ENCODE measurements at regions not wholly inside any gene's neighbourhood (a gene's known extent, or its start where the extent isn't known, plus 50 kb on each side); places are given as distances from the start of the nearest gene placed in this dataset.
"Not testable (repeated sequence)": the region's sequence is repeated elsewhere in the genome, so short reads cannot be mapped to it uniquely, and the experiment has no call there.

DNA sequence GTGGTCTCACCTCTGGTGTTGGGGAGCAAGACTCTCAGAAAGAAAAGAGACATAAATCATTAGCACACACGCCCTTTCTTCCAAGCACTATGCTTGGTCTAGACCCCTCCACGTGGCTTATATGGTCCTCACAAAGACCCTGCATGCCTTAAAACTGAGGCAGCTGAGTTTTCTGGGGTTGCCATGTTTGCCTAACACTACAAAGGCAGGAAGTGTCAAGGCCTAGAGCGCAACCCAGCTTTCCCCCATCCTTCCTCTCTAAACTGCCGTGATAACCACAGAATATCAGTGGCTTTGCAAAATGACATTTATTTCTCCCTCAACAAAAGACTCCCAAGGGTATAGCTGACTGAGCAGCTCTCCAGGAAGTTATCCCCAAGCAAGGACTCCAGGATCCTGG is 146.5 kb upstream of the TOP1 start:
- H3K4me1 ChIP-seq (ENCODE audit: insufficient read depth, low read length): peaks cover 21% of the 10 kb centered on the region
- intact Hi-C loops (cut with micrococcal nuclease): no loop called here
- CTCF ChIA-PET (ENCODE audit: partially characterized antibody): interaction anchor here (0.7 kb wide), 1 partner anchor 8 kb away, joined by 3 read pairs; no protein-coding TSS in a partner anchor
- H3K27me3 ChIP-seq (ENCODE audit: insufficient read depth, low read length): no peaks in the 10 kb centered on the region
- DNase-seq: peak in 3 of 5 donors; percentile 1 to 15 (median 13)
- POLR2A ChIA-PET (ENCODE audit: partially characterized antibody): no interaction called here
- Mint-ChIP-seq H3K4me1 (peaks cover 20 to 37% (median 25%) of the 10 kb centered on the region in 4 donors), H3K4me3 (peak overlapping the region; percentile 35 to 80 (median 72)), H3K36me3 (peaks cover 3 to 9% of the 10 kb centered on the region in 2 donors), H3K9me3 (peaks cover 0 to 22% (median 8%) of the 10 kb centered on the region in 8 donors), H3K27me3 (no peaks in the 10 kb centered on the region), H3K27ac (peak overlapping the region in 6 of 7 donors; percentile 5 to 79 (median 64))
- H3K9me3 ChIP-seq (ENCODE audit: control insufficient read depth in 1 of 2, low read length in 2 of 2): no peaks in the 10 kb centered on the region
- no peak overlapping the region for H3K27ac ChIP-seq (ENCODE audit: low read depth, low read length)
- H3K36me3 ChIP-seq (ENCODE audit: insufficient read depth, low read length): no peaks in the 10 kb centered on the region
- no peak overlapping the region for H3K4me3 ChIP-seq (ENCODE audit: low read length in 2 of 2)

DNA sequence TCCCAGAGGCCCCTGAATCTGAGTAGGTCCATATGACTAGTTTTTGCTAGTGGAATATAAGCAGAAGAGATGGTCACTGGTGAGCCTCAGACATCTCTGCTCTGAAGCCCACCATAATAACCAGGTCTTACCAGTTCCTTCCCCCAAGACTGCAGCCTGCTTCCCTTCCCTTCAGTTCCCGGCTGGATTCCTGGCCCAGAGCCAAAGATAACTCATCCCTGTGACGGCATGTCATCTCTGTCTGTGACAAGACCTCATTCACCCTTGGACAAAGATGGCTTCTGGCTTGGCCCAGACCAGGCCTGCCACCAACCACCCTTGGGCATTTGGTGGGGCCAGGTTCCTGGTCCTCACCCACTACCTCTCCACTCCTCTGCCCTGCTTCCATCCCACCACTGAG is 145.5 kb upstream of the TOP1 start:
- Mint-ChIP-seq H3K4me1 (peaks cover 20 to 37% (median 25%) of the 10 kb centered on the region in 4 donors), H3K27ac (peak overlapping the region in 1 of 7 donors; percentile 39), H3K27me3 (no peaks in the 10 kb centered on the region), H3K9me3 (peaks cover 0 to 19% (median 8%) of the 10 kb centered on the region in 8 donors), H3K36me3 (peaks cover 3 to 4% of the 10 kb centered on the region in 2 donors), H3K4me3 (peak overlapping the region in 3 of 8 donors; percentile 39 to 45 (median 41))
- no peak for DNase-seq
- Histone ChIP-seq H3K36me3 (ENCODE audit: insufficient read depth, low read length) (no peaks in the 10 kb centered on the region), H3K27me3 (ENCODE audit: insufficient read depth, low read length) (no peaks in the 10 kb centered on the region), H3K27ac (ENCODE audit: low read depth, low read length) (no peak overlapping the region), H3K4me3 (ENCODE audit: low read length in 2 of 2) (no peak overlapping the region), H3K9me3 (ENCODE audit: control insufficient read depth in 1 of 2, low read length in 2 of 2) (no peaks in the 10 kb centered on the region), H3K4me1 (ENCODE audit: insufficient read depth, low read length) (peaks cover 21% of the 10 kb centered on the region)
- POLR2A ChIA-PET (ENCODE audit: partially characterized antibody): no interaction called here
- intact Hi-C loops (cut with micrococcal nuclease): no loop called here
- CTCF ChIA-PET (ENCODE audit: partially characterized antibody): no interaction called here

DNA sequence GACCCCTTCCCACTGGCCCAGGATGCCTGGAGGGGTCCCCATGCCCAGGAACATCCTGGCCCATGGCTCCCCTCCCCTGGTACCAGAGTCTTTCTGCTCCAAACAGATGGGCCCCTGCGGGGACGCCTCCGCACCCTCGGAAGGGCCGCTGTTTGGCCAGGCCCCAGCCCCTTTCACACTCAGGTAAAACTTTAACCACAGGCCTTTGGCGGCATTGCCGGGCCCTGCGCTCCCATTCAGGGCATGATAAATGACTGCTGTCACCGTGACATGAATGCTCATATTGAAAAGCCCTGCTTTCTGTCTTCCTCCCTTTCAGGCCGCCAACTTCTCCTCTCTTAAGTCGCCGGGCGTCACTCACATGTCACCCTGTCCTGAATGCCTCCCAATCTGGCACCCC is 141.5 kb upstream of the TOP1 start:
- H3K4me3 ChIP-seq (ENCODE audit: low read length in 2 of 2): no peak overlapping the region
- no peak overlapping the region for H3K4me3 Mint-ChIP-seq
- no peaks in the 10 kb centered on the region for H3K9me3 Mint-ChIP-seq
- intact Hi-C loops (cut with micrococcal nuclease): no loop called here
- no peak overlapping the region for H3K27ac ChIP-seq (ENCODE audit: low read depth, low read length)
- peaks cover 12 to 21% (median 16%) of the 10 kb centered on the region in 4 donors for H3K4me1 Mint-ChIP-seq
- no peak for DNase-seq
- H3K27ac Mint-ChIP-seq: no peak overlapping the region
- H3K36me3 Mint-ChIP-seq: peaks cover 0 to under 1% of the 10 kb centered on the region in 2 donors
- CTCF ChIA-PET (ENCODE audit: partially characterized antibody): no interaction called here
- no peaks in the 10 kb centered on the region for H3K9me3 ChIP-seq (ENCODE audit: control insufficient read depth in 1 of 2, low read length in 2 of 2)
- no peaks in the 10 kb centered on the region for H3K36me3 ChIP-seq (ENCODE audit: insufficient read depth, low read length)
- peaks cover 11% of the 10 kb centered on the region for H3K4me1 ChIP-seq (ENCODE audit: insufficient read depth, low read length)
- H3K27me3 Mint-ChIP-seq: no peaks in the 10 kb centered on the region
- H3K27me3 ChIP-seq (ENCODE audit: insufficient read depth, low read length): no peaks in the 10 kb centered on the region
- POLR2A ChIA-PET (ENCODE audit: partially characterized antibody): no interaction called here

DNA sequence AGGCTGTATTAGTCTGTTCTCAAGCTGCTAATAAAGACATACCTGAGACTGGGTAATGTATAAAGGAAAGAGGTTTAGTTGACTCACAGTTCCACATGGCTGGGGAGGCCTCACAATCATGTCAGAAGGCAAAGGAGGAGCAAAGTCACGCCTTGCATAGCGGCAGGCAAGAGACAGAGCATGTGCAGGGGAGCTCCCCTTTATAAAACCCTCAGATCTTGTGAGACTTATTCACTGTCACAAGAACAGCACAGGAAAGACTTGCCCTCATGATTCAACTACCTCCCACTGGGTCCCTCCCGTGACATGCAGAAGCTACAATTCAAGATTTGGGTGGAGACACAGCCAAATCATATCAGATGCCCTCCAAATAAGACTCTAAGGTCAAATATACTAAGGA is 139.4 kb upstream of the TOP1 start:
- H3K27ac Mint-ChIP-seq; H3K4me1 ChIP-seq (ENCODE audit: insufficient read depth, low read length); H3K4me3 Mint-ChIP-seq; H3K36me3 Mint-ChIP-seq; H3K9me3 Mint-ChIP-seq; DNase-seq; CTCF ChIA-PET (ENCODE audit: partially characterized antibody); H3K4me3 ChIP-seq (ENCODE audit: low read length in 2 of 2); H3K27me3 Mint-ChIP-seq; POLR2A ChIA-PET (ENCODE audit: partially characterized antibody); H3K36me3 ChIP-seq (ENCODE audit: insufficient read depth, low read length); H3K4me1 Mint-ChIP-seq; H3K27ac ChIP-seq (ENCODE audit: low read depth, low read length); intact Hi-C loops (cut with micrococcal nuclease); H3K27me3 ChIP-seq (ENCODE audit: insufficient read depth, low read length); H3K9me3 ChIP-seq (ENCODE audit: control insufficient read depth in 1 of 2, low read length in 2 of 2): not testable (repeated sequence)

DNA sequence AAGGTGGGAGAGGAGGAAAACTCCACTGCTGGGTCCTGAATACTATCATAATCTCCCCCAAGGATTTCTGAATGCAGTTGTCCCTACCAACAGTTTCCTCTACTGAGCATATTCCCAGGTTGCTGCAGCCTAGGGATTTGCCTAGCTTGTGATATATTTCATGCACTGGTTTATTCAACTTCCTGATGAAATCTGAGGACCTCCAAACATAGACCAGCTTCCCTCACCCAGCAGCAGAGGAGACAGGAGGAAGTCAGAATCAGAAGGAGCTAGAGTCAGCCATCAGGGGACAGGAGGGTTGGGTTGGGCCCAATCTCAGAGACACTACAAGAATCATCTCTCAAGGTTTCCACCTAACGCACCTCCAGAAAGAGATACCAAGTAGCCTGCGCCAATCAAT is 138.4 kb upstream of the TOP1 start:
- peaks cover 0 to 2% of the 10 kb centered on the region in 2 donors for H3K27me3 Mint-ChIP-seq
- Histone ChIP-seq H3K27ac (ENCODE audit: low read depth, low read length) (no peak overlapping the region), H3K4me3 (ENCODE audit: low read length in 2 of 2) (no peak overlapping the region), H3K36me3 (ENCODE audit: insufficient read depth, low read length) (no peaks in the 10 kb centered on the region), H3K9me3 (ENCODE audit: control insufficient read depth in 1 of 2, low read length in 2 of 2) (no peaks in the 10 kb centered on the region), H3K4me1 (ENCODE audit: insufficient read depth, low read length) (no peaks in the 10 kb centered on the region), H3K27me3 (ENCODE audit: insufficient read depth, low read length) (no peaks in the 10 kb centered on the region)
- no peak overlapping the region for H3K4me3 Mint-ChIP-seq
- H3K4me1 Mint-ChIP-seq: peaks cover 0 to 4% (median 2%) of the 10 kb centered on the region in 4 donors
- DNase-seq: no peak
- POLR2A ChIA-PET (ENCODE audit: partially characterized antibody): no interaction called here
- CTCF ChIA-PET (ENCODE audit: partially characterized antibody): interaction anchor here (0.9 kb wide), 1 partner anchor 10 kb away, joined by 3 read pairs; no protein-coding TSS in a partner anchor
- intact Hi-C loops (cut with micrococcal nuclease): no loop called here
- H3K27ac Mint-ChIP-seq: no peak overlapping the region
- H3K9me3 Mint-ChIP-seq: no peaks in the 10 kb centered on the region
- H3K36me3 Mint-ChIP-seq: no peaks in the 10 kb centered on the region

DNA sequence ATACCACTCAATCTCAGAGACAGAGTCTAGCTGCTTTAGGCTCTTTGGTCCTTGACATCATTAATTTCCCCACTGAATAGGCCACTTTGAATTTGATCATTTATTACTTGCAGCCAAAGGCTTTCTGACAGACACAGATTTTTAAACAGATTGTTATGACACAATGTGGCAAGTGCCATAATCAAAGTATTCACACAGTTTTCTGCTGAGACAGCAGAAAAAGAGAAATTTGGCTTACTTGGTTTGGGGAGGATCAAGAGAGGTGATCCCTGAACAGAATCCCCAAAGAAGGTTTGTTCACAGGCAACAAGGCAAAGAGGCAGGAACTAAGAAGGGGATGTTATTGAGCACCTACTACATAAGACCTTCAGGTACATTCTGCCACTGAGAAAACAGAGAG is 138.0 kb upstream of the TOP1 start:
- no peaks in the 10 kb centered on the region for H3K36me3 Mint-ChIP-seq
- no peaks in the 10 kb centered on the region for H3K27me3 ChIP-seq (ENCODE audit: insufficient read depth, low read length)
- H3K27ac ChIP-seq (ENCODE audit: low read depth, low read length): no peak overlapping the region
- ChIA-PET CTCF (ENCODE audit: partially characterized antibody) (interaction anchor here (0.9 kb wide), 1 partner anchor 11 kb away, joined by 3 read pairs; no protein-coding TSS in a partner anchor), POLR2A (ENCODE audit: partially characterized antibody) (no interaction called here)
- no peak overlapping the region for H3K4me3 Mint-ChIP-seq
- peaks cover 0 to 2% of the 10 kb centered on the region in 2 donors for H3K27me3 Mint-ChIP-seq
- no peak overlapping the region for H3K27ac Mint-ChIP-seq
- intact Hi-C loops (cut with micrococcal nuclease): no loop called here
- no peaks in the 10 kb centered on the region for H3K9me3 Mint-ChIP-seq
- no peak for DNase-seq
- no peaks in the 10 kb centered on the region for H3K4me1 ChIP-seq (ENCODE audit: insufficient read depth, low read length)
- no peaks in the 10 kb centered on the region for H3K9me3 ChIP-seq (ENCODE audit: control insufficient read depth in 1 of 2, low read length in 2 of 2)
- no peak overlapping the region for H3K4me3 ChIP-seq (ENCODE audit: low read length in 2 of 2)
- no peaks in the 10 kb centered on the region for H3K36me3 ChIP-seq (ENCODE audit: insufficient read depth, low read length)
- peaks cover 0 to 1% (median under 1%) of the 10 kb centered on the region in 4 donors for H3K4me1 Mint-ChIP-seq

DNA sequence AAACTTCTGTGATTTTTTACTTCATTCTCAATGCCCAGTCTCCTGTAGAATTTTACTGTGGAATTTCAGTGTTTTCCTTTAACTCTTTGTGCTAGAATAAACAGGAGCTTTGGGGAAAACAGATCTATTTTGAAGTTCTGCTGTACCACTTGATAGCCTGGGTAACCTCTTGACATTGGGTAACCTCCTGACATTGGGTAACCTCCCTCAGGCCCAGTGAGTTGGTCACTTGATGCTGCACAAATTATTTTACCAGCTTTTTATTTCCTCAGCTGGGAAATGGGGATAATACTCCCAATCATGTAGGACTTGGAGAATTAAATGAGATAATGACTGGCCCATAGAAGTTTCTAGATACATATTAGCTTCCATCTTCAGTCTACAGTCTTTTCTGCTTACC is 137.3 kb upstream of the TOP1 start:
- Histone ChIP-seq H3K36me3 (ENCODE audit: insufficient read depth, low read length) (no peaks in the 10 kb centered on the region), H3K27me3 (ENCODE audit: insufficient read depth, low read length) (no peaks in the 10 kb centered on the region), H3K4me1 (ENCODE audit: insufficient read depth, low read length) (no peaks in the 10 kb centered on the region), H3K4me3 (ENCODE audit: low read length in 2 of 2) (no peak overlapping the region), H3K27ac (ENCODE audit: low read depth, low read length) (no peak overlapping the region), H3K9me3 (ENCODE audit: control insufficient read depth in 1 of 2, low read length in 2 of 2) (no peaks in the 10 kb centered on the region)
- intact Hi-C loops (cut with micrococcal nuclease): no loop called here
- Mint-ChIP-seq H3K9me3 (no peaks in the 10 kb centered on the region), H3K4me1 (no peaks in the 10 kb centered on the region), H3K36me3 (no peaks in the 10 kb centered on the region), H3K4me3 (no peak overlapping the region), H3K27ac (no peak overlapping the region), H3K27me3 (peaks cover 0 to 2% of the 10 kb centered on the region in 2 donors)
- ChIA-PET CTCF (ENCODE audit: partially characterized antibody) (interaction anchor here (1.3 kb wide), 1 partner anchor 11 kb away, joined by 4 read pairs; no protein-coding TSS in a partner anchor), POLR2A (ENCODE audit: partially characterized antibody) (no interaction called here)
- no peak for DNase-seq

DNA sequence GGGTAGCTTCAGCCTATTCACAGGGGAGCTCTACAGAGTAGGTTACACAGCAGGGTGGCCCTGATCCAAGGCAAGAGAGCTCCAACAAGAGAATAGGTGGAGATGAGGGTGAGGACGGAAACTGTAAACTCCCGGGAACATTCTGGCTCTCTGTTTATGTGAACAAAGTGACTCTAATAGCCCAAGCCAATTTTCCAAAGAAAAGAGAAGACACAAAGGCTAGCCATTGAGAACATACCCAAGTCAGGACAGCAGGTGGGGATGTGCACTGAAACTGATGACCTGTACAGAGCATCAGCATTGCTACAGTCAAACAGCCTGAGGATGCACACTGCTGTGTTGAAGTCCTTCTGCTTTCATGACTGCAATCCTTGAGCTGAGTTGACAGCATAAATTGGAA is 136.0 kb upstream of the TOP1 start:
- POLR2A ChIA-PET (ENCODE audit: partially characterized antibody): no interaction called here
- CTCF ChIA-PET (ENCODE audit: partially characterized antibody): no interaction called here
- no peaks in the 10 kb centered on the region for H3K36me3 ChIP-seq (ENCODE audit: insufficient read depth, low read length)
- no peak for DNase-seq
- no peak overlapping the region for H3K27ac ChIP-seq (ENCODE audit: low read depth, low read length)
- H3K27me3 ChIP-seq (ENCODE audit: insufficient read depth, low read length): no peaks in the 10 kb centered on the region
- Mint-ChIP-seq H3K4me1 (no peaks in the 10 kb centered on the region), H3K27me3 (peaks cover 0 to 2% of the 10 kb centered on the region in 2 donors), H3K9me3 (no peaks in the 10 kb centered on the region), H3K4me3 (no peak overlapping the region), H3K27ac (no peak overlapping the region), H3K36me3 (no peaks in the 10 kb centered on the region)
- H3K4me3 ChIP-seq (ENCODE audit: low read length in 2 of 2): no peak overlapping the region
- no peaks in the 10 kb centered on the region for H3K4me1 ChIP-seq (ENCODE audit: insufficient read depth, low read length)
- no peaks in the 10 kb centered on the region for H3K9me3 ChIP-seq (ENCODE audit: control insufficient read depth in 1 of 2, low read length in 2 of 2)
- intact Hi-C loops (cut with micrococcal nuclease): no loop called here

Measured in CD4-positive, alpha-beta memory T cell (primary cell).